LNCAP (cell line): ENCODE measurements at regions not wholly inside any gene's neighbourhood (a gene's known extent, or its start where the extent isn't known, plus 50 kb on each side); places are given as distances from the start of the nearest gene placed in this dataset.

Experiments used
- TF ChIP-seq, protein P1 (sequence below): fragments of 450-650 bp; IDR thresholded peaks from 2 replicates; pipeline ENCODE4 v1.5.1; 2017; ENCODE audit warnings: mild to moderate bottlenecking

- TF ChIP-seq, protein P1, sequence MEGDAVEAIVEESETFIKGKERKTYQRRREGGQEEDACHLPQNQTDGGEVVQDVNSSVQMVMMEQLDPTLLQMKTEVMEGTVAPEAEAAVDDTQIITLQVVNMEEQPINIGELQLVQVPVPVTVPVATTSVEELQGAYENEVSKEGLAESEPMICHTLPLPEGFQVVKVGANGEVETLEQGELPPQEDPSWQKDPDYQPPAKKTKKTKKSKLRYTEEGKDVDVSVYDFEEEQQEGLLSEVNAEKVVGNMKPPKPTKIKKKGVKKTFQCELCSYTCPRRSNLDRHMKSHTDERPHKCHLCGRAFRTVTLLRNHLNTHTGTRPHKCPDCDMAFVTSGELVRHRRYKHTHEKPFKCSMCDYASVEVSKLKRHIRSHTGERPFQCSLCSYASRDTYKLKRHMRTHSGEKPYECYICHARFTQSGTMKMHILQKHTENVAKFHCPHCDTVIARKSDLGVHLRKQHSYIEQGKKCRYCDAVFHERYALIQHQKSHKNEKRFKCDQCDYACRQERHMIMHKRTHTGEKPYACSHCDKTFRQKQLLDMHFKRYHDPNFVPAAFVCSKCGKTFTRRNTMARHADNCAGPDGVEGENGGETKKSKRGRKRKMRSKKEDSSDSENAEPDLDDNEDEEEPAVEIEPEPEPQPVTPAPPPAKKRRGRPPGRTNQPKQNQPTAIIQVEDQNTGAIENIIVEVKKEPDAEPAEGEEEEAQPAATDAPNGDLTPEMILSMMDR: no peak
These were observed 799.5 kb upstream of the RGS18 start for GRCh38 chr1:191358724-191359123.

DNA sequence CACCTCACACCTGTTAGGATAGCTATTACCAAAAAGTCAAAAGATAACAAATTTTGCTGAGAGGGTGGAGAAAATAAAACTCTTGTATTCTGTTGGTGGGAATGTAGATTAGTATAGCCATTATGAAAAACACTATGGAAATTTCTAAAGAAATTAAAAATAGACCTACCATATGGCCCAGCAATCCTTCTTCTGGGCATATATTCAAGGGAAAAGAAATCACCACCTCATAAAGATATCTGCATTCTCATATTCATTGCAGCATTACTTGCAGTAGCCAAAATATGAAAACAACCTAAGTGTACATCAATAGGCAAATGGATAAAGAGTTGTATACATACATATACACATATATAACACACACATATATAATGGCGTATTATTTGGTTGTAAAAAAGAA is 791.6 kb upstream of the RGS18 start:
- TF ChIP-seq, protein P1: no peak

DNA sequence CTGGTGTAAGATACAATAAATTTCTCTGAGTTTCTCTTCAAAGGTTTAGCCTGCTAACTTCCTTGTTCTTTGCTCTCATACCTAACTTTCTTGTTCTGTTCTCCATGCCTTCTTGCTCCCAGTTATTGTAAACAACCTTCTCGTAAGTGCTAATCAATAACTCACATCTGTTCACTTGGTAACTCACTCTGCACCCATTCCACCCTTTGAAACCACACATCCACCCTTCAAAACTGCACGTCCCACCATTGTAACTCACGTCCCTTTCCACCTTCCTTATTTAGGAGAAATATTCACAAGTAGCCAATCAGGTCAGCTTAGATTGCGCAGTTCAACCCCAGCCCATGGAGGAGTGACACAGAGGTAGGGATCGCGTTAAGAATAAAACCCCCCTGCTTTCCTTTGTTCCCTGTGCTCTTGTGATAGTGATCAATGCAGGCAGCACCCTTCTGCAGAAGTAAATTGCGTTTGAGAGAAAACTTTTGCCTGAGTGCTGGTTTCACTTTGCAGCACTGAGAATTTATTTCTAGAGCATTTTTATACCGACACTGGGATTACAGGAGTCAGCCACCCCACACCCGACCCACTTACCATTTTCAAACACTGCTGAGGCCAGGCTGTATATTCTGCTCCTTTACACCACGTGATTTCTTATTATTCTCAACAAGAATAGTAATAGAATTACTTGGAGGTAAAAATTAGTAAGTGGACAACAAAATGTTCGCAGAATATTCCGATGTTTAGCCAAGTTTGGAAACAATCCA is 789.2 kb upstream of the RGS18 start:
- TF ChIP-seq, protein P1: no peak

GRCh38 chr1:191371626-191372025 is 786.6 kb upstream of the RGS18 start:
- TF ChIP-seq, protein P1: no peak

- TF ChIP-seq, protein P1: no peak
These were observed 770.0 kb upstream of the RGS18 start for GRCh38 chr1:191388283-191388682.

- TF ChIP-seq, protein P1: no peak
These were observed 761.6 kb upstream of the RGS18 start for GRCh38 chr1:191396622-191397021.

DNA sequence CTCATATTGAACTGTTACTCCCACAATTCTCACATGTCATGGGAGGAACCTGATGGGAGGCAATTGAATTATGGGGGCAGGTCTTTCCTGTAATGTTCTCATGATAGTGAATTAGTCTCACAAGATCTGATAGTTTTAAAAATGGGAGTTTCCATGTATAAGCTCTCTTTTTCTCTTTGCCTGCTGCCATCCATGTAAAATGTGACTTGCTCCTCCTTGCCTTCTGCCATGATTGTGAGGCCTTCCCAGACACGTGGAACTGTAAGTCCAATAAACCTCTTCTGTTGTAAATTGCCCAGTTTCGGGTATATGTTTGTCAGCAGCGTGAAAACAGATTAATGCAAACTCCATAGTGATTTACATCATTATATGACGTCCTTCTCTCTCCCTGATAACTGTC is 759.7 kb upstream of the RGS18 start:
- TF ChIP-seq, protein P1: no peak

DNA sequence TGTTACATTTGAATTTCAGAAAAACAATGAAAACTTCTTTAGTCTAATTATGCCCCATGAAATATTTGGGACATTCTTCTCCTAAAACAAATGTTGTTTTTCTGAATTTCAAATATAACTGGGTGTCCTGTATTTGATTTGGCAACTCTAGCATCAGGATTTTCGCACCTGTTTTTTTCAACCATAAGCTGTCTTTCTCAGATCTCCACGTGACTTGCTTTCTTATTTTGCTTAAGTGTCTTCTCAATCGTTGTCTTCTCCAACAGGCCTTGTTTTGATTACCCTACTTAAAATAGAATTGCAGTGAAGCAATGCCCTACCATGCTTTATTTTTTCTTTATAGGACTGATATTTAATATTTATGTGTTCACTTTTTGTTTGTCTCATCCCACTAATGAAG is 752.8 kb upstream of the RGS18 start:
- TF ChIP-seq, protein P1: no peak
